Astrocyte of the spinal cord (primary cell): ENCODE measurements at regions not wholly inside any gene's neighbourhood (a gene's known extent, or its start where the extent isn't known, plus 50 kb on each side); places are given as distances from the start of the nearest gene placed in this dataset.

Experiments
- DNase-seq: peaks from one replicate; pipeline ENCODE4 v3.0.0; 2011; ENCODE audit warnings: low read depth, low spot score
- H3K4me3 ChIP-seq: 2 replicates; pipeline ENCODE4 v1.5.1; 2011; ENCODE audit warnings: low read depth, mild to moderate bottlenecking, low read length, moderate library complexity
- CTCF ChIP-seq: IDR thresholded peaks from 2 replicates; pipeline ENCODE4 v1.5.1; 2012; ENCODE audit warnings: low read depth, mild to moderate bottlenecking, low read length, inconsistent platforms
- in situ Hi-C: cut with HindIII; loops from 2 replicates; pipeline ENCODE4 v1.10.0; 2017; ENCODE audit warnings: low sequenced_read_pairs

- H3K4me3 ChIP-seq = no peak overlapping the region
- TF ChIP-seq CTCF = no peak
- no peak for DNase-seq
- in situ Hi-C loops = no loop called here
Observed at GRCh38 chr20:39861381-39861780, 827.7 kb downstream of the MAFB start.

GRCh38 chr20:39857835-39858234 lies 831.2 kb downstream of the MAFB start:
- TF ChIP-seq CTCF = no peak
- DNase-seq = no peak
- in situ Hi-C loops = no loop called here
- no peak overlapping the region for H3K4me3 ChIP-seq

GRCh38 chr20:39857187-39857586 lies 831.8 kb downstream of the MAFB start:
- TF ChIP-seq CTCF = no peak

GRCh38 chr20:39855799-39856198 lies 833.2 kb downstream of the MAFB start:
- in situ Hi-C loops = no loop called here
- TF ChIP-seq CTCF = no peak
- DNase-seq = peak; percentile 58

More at GRCh38 chr20:39857187-39857586, 831.8 kb downstream of the MAFB start:
- in situ Hi-C loops = no loop called here
- no peak for DNase-seq
- H3K4me3 ChIP-seq = no peak overlapping the region

GRCh38 chr20:39855056-39855455 lies 834.0 kb downstream of the MAFB start:
- in situ Hi-C loops = no loop called here
- DNase-seq = no peak
- no peak for TF ChIP-seq CTCF
- H3K4me3 ChIP-seq = no peak overlapping the region

More at GRCh38 chr20:39855799-39856198, 833.2 kb downstream of the MAFB start:
- no peak overlapping the region for H3K4me3 ChIP-seq

GRCh38 chr20:39853636-39854035 lies 835.4 kb downstream of the MAFB start:
- DNase-seq = peak; percentile 50
- no peak for TF ChIP-seq CTCF
- H3K4me3 ChIP-seq = no peak overlapping the region
- in situ Hi-C loops = no loop called here

- no peak overlapping the region for H3K4me3 ChIP-seq
- TF ChIP-seq CTCF = no peak
- no peak for DNase-seq
- in situ Hi-C loops = no loop called here
Observed at GRCh38 chr20:39853050-39853449, 836.0 kb downstream of the MAFB start.
